Chondrocyte (in vitro differentiated cells): ENCODE measurements at regions not wholly inside any gene's neighbourhood (a gene's known extent, or its start where the extent isn't known, plus 50 kb on each side); places are given as distances from the start of the nearest gene placed in this dataset.

Experiments used
- DNase-seq: peaks from one replicate; pipeline ENCODE4 v3.0.0; 2021; ENCODE audit warnings: mixed read lengths, low spot score
- H3K27ac Mint-ChIP-seq: one replicate; pipeline ENCODE4 v1.8.0; 2021; ENCODE audit warnings: mild to moderate bottlenecking, moderate library complexity, mixed read lengths; ENCODE audit not compliant: unreplicated experiment
- H3K27me3 Mint-ChIP-seq: 2 replicates; pipeline ENCODE4 v1.8.0; 2021; ENCODE audit warnings: low read depth, mixed read lengths
- H3K36me3 Mint-ChIP-seq: 2 replicates; pipeline ENCODE4 v1.8.0; 2021; ENCODE audit warnings: low read depth, mixed read lengths
- H3K4me1 Mint-ChIP-seq: 2 replicates; pipeline ENCODE4 v1.8.0; 2021; ENCODE audit warnings: low read depth, mild to moderate bottlenecking, mixed read lengths
- H3K4me3 Mint-ChIP-seq: one replicate; pipeline ENCODE4 v1.8.0; 2021; ENCODE audit warnings: mild to moderate bottlenecking, moderate library complexity, mixed read lengths; ENCODE audit not compliant: unreplicated experiment
- H3K9me3 Mint-ChIP-seq: 2 replicates; pipeline ENCODE4 v1.8.0; 2021; ENCODE audit warnings: low read depth, mixed read lengths
- CTCF ChIP-seq: fragments of 200-600 bp; sonication (generic); IDR thresholded peaks from 2 replicates; pipeline ENCODE4 v1.5.0; 2021; ENCODE audit warnings: antibody characterized with exemption, mild to moderate bottlenecking, moderate library complexity

- Mint-ChIP-seq H3K4me3 (no peak overlapping the region), H3K27ac (no peak overlapping the region), H3K27me3 (no peaks in the 10 kb centered on the region), H3K9me3 (no peaks in the 10 kb centered on the region), H3K4me1 (peaks cover 5% of the 10 kb centered on the region), H3K36me3 (no peaks in the 10 kb centered on the region)
- no peak for DNase-seq
- no peak for TF ChIP-seq CTCF
Measured at GRCh38 chr17:63116967-63117830, 151.2 kb downstream of the TANC2 start.

GRCh38 chr17:63120406-63120805 is 154.4 kb downstream of the TANC2 start:
- no peaks in the 10 kb centered on the region for H3K27me3 Mint-ChIP-seq
- TF ChIP-seq CTCF = no peak
- no peak overlapping the region for H3K27ac Mint-ChIP-seq
- H3K4me1 Mint-ChIP-seq = peaks cover 8% of the 10 kb centered on the region
- DNase-seq = no peak
- no peaks in the 10 kb centered on the region for H3K9me3 Mint-ChIP-seq
- H3K36me3 Mint-ChIP-seq = peaks cover 2% of the 10 kb centered on the region
- H3K4me3 Mint-ChIP-seq = no peak overlapping the region

GRCh38 chr17:63124536-63124935 is 158.5 kb downstream of the TANC2 start:
- H3K9me3 Mint-ChIP-seq = no peaks in the 10 kb centered on the region
- H3K4me1 Mint-ChIP-seq = peaks cover 11% of the 10 kb centered on the region
- H3K36me3 Mint-ChIP-seq = peaks cover 2% of the 10 kb centered on the region
- no peak overlapping the region for H3K4me3 Mint-ChIP-seq
- no peak for TF ChIP-seq CTCF
- no peak for DNase-seq
- H3K27ac Mint-ChIP-seq = no peak overlapping the region
- no peaks in the 10 kb centered on the region for H3K27me3 Mint-ChIP-seq

- Mint-ChIP-seq H3K27ac (no peak overlapping the region), H3K4me3 (no peak overlapping the region), H3K36me3 (peaks cover 2% of the 10 kb centered on the region), H3K9me3 (no peaks in the 10 kb centered on the region), H3K4me1 (peaks cover 11% of the 10 kb centered on the region), H3K27me3 (no peaks in the 10 kb centered on the region)
- no peak for TF ChIP-seq CTCF
- DNase-seq = no peak
Measured at GRCh38 chr17:63124958-63125357, 158.9 kb downstream of the TANC2 start.

GRCh38 chr17:63125987-63126386 is 160.0 kb downstream of the TANC2 start:
- Mint-ChIP-seq H3K9me3 (no peaks in the 10 kb centered on the region), H3K36me3 (peaks cover 2% of the 10 kb centered on the region), H3K4me1 (peaks cover 10% of the 10 kb centered on the region), H3K27me3 (no peaks in the 10 kb centered on the region), H3K4me3 (no peak overlapping the region), H3K27ac (no peak overlapping the region)
- TF ChIP-seq CTCF = no peak
- no peak for DNase-seq
